Rectal smooth muscle tissue (tissue), 1 donor: ENCODE measurements at regions not wholly inside any gene's neighbourhood (a gene's known extent, or its start where the extent isn't known, plus 50 kb on each side); places are given as distances from the start of the nearest gene placed in this dataset.

Experiments used
- H3K27ac ChIP-seq: one replicate; pipeline ENCODE4 v1.7.0; 2013; ENCODE audit warnings: low read depth, low read length, inconsistent platforms
- H3K27me3 ChIP-seq: one replicate; pipeline ENCODE4 v1.7.0; 2013; ENCODE audit warnings: low read length; ENCODE audit not compliant: control insufficient read depth, insufficient read depth
- H3K36me3 ChIP-seq: one replicate; pipeline ENCODE4 v1.7.0; 2013; ENCODE audit warnings: low read length; ENCODE audit not compliant: control insufficient read depth, insufficient read depth
- H3K4me1 ChIP-seq: one replicate; pipeline ENCODE4 v1.7.0; 2013; ENCODE audit warnings: low read length; ENCODE audit not compliant: control insufficient read depth, insufficient read depth
- H3K4me3 ChIP-seq: one replicate; pipeline ENCODE4 v1.7.0; 2013; ENCODE audit warnings: low read length
- H3K9ac ChIP-seq: one replicate; pipeline ENCODE4 v1.7.0; 2013; ENCODE audit warnings: low read length

- H3K4me3 ChIP-seq = no peak overlapping the region
- no peaks in the 10 kb centered on the region for H3K36me3 ChIP-seq
- no peak overlapping the region for H3K9ac ChIP-seq
- peaks cover 5% of the 10 kb centered on the region for H3K4me1 ChIP-seq
- H3K27ac ChIP-seq = no peak overlapping the region
- H3K27me3 ChIP-seq = no peaks in the 10 kb centered on the region
These were observed 63.5 kb upstream of the NFE2L2 start for GRCh38 chr2:177328056-177328455.

DNA sequence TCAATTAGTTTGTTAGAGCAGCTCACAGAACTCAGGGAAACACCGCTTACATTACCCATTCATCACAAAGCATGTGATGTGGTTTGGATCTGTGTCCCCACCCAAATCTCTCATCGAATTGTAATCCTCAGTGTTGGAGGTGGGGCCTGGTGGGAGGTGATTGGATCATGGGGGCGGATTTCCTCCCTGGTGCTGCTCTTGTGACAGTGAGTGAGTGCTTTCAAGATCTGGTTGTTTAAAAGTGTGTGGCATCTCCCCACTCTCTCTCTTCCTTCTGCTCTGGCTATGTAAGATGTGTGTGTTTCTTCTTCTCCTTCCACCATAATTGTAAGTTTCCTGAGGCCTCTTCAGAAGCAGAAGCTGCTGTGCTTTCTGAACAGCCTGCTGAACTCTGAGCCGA, 63.5 kb upstream of the AGPS start:
- Histone ChIP-seq H3K4me3 (no peak overlapping the region), H3K4me1 (peaks cover 5% of the 10 kb centered on the region), H3K27me3 (no peaks in the 10 kb centered on the region), H3K36me3 (no peaks in the 10 kb centered on the region), H3K9ac (no peak overlapping the region), H3K27ac (no peak overlapping the region)

GRCh38 chr2:177331466-177331997, 61.0 kb upstream of the AGPS start:
- Histone ChIP-seq H3K36me3 (no peaks in the 10 kb centered on the region), H3K27me3 (no peaks in the 10 kb centered on the region), H3K27ac (peak overlapping the region; percentile 79), H3K4me1 (peaks cover 5% of the 10 kb centered on the region), H3K4me3 (peak overlapping the region; percentile 53), H3K9ac (peak overlapping the region; percentile 40)

- peak overlapping the region; percentile 40 for H3K9ac ChIP-seq
- peaks cover 5% of the 10 kb centered on the region for H3K4me1 ChIP-seq
- no peaks in the 10 kb centered on the region for H3K36me3 ChIP-seq
- H3K27ac ChIP-seq = peak overlapping the region; percentile 79
- H3K4me3 ChIP-seq = peak overlapping the region; percentile 53
- no peaks in the 10 kb centered on the region for H3K27me3 ChIP-seq
These were observed 60.3 kb upstream of the AGPS start for GRCh38 chr2:177332026-177332991.

DNA sequence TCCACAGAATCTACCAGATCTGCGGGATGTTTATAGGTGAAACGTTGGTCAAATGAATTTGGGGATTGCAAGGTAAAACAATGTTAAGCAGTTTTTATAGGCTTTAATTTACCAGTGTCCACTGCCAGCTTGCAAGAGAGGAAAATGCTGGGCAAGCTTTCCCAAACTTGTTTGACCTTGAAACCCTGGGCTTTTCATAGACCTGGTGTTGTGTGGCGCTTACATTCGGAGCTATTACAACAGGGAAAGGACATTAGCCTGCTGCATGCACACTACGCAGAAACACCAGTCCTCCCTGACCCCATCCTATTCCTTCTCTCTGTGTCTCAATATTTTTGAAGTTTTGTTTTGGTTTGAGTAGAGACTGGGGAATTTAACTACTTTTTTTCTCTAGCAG, 59.6 kb upstream of the AGPS start:
- Histone ChIP-seq H3K27me3 (no peaks in the 10 kb centered on the region), H3K4me1 (peaks cover 5% of the 10 kb centered on the region), H3K36me3 (no peaks in the 10 kb centered on the region), H3K9ac (no peak overlapping the region), H3K4me3 (no peak overlapping the region), H3K27ac (peak overlapping the region; percentile 49)

DNA sequence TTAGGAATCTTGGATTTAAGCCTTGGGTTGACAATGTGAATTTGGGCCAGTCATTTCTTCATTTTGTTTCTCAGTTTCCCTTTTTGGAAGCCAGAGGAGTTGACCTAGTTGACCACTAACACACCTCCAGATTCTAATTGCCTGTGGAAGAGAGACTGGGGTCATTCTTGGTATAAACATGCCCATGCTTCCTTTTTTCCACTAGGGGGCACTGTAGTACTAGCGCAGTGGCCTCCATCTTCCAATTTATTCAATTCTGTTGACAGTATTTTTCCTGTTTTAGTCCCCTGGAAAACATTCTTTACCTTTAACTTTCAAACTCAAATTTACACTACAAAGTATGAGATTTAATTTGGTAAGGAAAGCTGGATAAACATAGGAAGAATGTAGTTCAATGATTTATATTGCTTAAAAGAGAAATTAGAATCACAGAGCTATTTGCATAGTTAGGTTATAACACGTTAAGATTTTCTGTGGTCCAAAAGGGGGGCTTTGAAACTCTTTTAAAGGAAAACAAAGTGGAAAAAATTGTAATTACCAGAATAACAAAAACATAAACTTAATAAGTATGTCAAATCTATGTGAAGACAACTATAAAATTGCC, 57.5 kb upstream of the AGPS start:
- Histone ChIP-seq H3K9ac (no peak overlapping the region), H3K27ac (no peak overlapping the region), H3K4me1 (peaks cover 5% of the 10 kb centered on the region), H3K36me3 (no peaks in the 10 kb centered on the region), H3K4me3 (no peak overlapping the region), H3K27me3 (no peaks in the 10 kb centered on the region)

DNA sequence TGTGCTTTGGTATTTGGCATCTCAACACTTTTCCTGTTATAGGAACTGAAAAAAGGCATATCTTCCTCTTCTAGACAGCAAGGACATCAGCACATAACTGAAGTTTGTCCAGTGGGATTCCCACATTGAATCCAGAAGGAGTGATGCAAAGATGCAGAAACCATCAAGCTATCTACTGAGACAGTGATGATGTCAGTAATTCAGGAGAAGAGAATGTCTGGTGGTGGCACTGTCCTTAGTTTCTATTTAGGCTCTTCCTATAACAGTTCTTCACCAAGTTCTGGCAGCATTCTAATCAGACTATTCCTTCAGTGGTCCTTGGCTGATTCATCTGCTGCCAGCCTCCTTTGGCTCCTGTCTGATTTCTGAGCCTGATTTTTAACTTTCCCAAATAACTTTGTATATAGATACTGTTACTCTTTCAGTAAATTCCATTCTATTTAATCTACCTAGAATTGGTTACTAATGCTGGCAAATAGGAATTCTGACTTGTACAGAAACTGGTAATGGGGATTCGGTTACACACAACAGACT, 56.6 kb upstream of the AGPS start:
- H3K4me1 ChIP-seq = peaks cover 5% of the 10 kb centered on the region
- no peak overlapping the region for H3K9ac ChIP-seq
- H3K27me3 ChIP-seq = no peaks in the 10 kb centered on the region
- no peaks in the 10 kb centered on the region for H3K36me3 ChIP-seq
- H3K4me3 ChIP-seq = no peak overlapping the region
- no peak overlapping the region for H3K27ac ChIP-seq

- H3K9ac ChIP-seq = no peak overlapping the region
- H3K36me3 ChIP-seq = no peaks in the 10 kb centered on the region
- no peak overlapping the region for H3K27ac ChIP-seq
- no peaks in the 10 kb centered on the region for H3K4me1 ChIP-seq
- H3K4me3 ChIP-seq = no peak overlapping the region
- no peaks in the 10 kb centered on the region for H3K27me3 ChIP-seq
These were observed 54.3 kb upstream of the AGPS start for GRCh38 chr2:177338177-177338721.

- H3K4me3 ChIP-seq = no peak overlapping the region
These were observed 52.4 kb upstream of the AGPS start for GRCh38 chr2:177340158-177340557.

GRCh38 chr2:177342736-177343135, 49.8 kb upstream of the AGPS start:
- Histone ChIP-seq H3K4me3 (no peak overlapping the region), H3K9ac (no peak overlapping the region), H3K27ac (no peak overlapping the region), H3K36me3 (no peaks in the 10 kb centered on the region), H3K27me3 (no peaks in the 10 kb centered on the region), H3K4me1 (no peaks in the 10 kb centered on the region)

More at GRCh38 chr2:177340158-177340557, 52.4 kb upstream of the AGPS start:
- Histone ChIP-seq H3K9ac (no peak overlapping the region), H3K4me1 (no peaks in the 10 kb centered on the region), H3K27ac (no peak overlapping the region), H3K36me3 (no peaks in the 10 kb centered on the region), H3K27me3 (no peaks in the 10 kb centered on the region)
